Stimulated activated CD4-positive, alpha-beta T cell treated with anti-CD3 and anti-CD28 coated beads, Interleukin-2, amount 100 ng/mL, for 48 hours (primary cell): ENCODE measurements at regions not wholly inside any gene's neighbourhood (a gene's known extent, or its start where the extent isn't known, plus 50 kb on each side); places are given as distances from the start of the nearest gene placed in this dataset.
"Not testable (repeated sequence)": the region's sequence is repeated elsewhere in the genome, so short reads cannot be mapped to it uniquely, and the experiment has no call there.

ENCODE experiments used
- DNase-seq, 2 donors: peaks; one replicate each; pipeline ENCODE4 v3.0.0-alpha.2; 2020

GRCh38 chr2:58357521-58357920 is 116.4 kb upstream of the FANCL start:
- no peak for DNase-seq

DNA sequence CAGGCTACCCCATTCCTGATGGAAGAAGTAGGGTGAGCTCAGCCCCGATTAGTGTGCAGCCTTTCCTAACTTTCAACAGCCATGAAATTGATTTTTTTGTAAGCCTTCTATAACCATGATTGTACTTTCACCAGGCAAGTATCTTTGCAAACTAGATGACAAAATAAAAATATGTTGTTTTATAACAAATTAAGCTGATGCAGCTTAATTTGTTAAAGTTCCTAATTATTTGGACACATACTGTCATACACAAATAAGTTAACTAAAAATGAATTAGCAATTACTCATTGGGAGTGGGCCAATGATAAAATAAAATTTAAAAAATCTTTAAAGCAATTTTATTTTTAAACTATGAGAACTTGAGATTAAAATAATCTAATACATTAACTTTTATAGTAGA is 113.1 kb upstream of the FANCL start:
- no peak for DNase-seq

DNA sequence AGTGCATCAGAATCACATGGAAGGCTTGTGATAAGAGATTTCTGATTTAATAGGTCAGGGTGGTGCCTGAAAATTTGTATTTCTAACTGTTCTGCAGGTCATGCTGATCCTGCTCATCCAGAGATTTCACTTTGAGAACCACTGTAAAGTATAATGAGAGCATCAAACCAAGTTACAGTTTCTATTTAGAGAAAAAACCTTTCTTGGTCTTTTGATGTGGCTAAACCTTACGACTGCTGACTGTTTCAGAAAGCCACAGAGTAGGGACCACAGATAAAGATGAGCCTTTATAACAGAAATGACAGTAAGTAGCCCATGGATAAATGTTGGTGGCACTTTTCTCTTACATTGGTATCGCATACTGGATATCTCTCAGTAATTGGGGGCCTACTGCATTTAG is 109.4 kb upstream of the FANCL start:
- DNase-seq = no peak

DNA sequence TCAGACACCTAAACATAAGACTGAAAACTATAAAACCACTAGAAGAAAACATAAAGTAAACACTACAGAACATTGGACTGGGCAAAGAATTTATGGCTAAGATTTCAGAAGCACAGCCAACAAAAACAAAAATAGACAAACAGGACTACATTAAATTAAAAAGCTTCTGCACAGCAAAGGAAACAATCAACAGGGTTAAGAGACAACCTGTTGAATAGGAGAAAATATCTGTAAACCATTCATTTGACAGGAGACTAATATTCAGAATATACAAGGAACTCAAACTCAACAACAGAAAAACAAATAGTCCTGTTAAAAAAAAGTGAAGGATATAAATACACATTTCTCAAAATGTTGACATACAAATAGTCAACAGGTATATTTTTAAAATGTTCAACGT is 106.7 kb upstream of the FANCL start:
- DNase-seq = no peak

DNA sequence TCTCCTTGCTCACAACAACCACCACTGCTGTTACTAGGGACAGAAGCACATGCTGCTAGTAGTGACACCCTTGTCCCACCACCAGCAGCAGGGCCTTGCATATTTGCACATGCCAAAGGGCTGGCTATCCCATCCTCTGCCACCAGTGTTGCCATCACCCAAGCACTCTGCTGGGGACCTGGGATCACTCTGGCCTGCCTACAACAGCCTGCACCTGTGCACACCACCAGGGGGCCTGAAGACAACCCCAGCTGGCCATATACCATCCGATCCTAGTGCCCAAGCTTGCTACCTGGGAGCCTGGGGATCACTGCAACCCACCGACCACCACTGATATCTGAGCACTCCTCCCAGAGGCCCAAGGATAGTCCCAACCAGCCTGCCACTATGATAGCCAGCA is 99.9 kb upstream of the FANCL start:
- DNase-seq = no peak

GRCh38 chr2:58339548-58340243 is 98.6 kb upstream of the FANCL start:
- DNase-seq = no peak

GRCh38 chr2:58336416-58336815 is 95.3 kb upstream of the FANCL start:
- no peak for DNase-seq

- DNase-seq = no peak
Observed at GRCh38 chr2:58334414-58334813, 93.3 kb upstream of the FANCL start.

GRCh38 chr2:58325296-58325895 is 84.3 kb upstream of the FANCL start:
- not testable (repeated sequence) for DNase-seq

DNA sequence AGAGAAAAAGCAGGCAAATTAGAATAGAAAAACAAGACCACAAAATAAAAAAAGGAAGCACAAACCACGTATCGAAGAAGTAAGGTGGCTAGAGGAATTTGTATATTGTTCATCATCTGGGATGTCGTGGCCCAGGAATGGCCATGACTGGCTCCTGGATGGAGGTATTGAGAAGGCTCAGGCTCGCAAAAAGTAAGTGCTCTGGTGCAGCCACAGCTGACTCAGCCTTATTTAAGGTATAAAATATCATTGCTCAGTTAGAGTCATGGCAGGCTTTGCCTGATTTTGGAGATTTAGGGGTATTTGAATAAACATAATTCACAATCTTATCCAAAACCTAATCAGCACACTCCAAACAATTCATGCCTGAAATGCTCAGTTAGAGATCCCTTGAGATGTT is 78.4 kb upstream of the FANCL start:
- DNase-seq = no peak

GRCh38 chr2:58318949-58319348 is 77.8 kb upstream of the FANCL start:
- not testable (repeated sequence) for DNase-seq

- DNase-seq = no peak
Observed at GRCh38 chr2:58313926-58314325, 72.8 kb upstream of the FANCL start.

- no peak for DNase-seq
Observed at GRCh38 chr2:58308435-58308834, 67.3 kb upstream of the FANCL start.

DNA sequence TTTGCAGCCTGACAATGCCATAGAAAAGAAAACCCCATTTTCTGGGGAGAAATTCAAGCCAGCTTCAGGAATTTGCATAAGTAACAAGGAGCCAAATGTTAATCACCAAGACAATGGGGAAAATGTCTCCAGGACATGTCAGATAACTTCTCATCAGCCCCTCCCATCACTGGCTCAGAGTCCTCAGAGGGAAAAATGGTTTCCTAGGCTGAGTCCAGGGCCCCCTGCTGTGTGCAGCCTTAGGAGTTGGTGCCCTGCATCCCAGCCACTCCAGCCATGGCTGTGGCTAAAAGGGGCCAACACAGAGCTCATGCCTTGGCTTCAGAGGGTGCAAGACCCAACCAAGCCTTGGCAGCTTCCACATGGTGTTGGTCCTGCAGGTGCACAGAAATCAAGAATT is 63.7 kb upstream of the FANCL start:
- DNase-seq = no peak

- no peak for DNase-seq
Observed at GRCh38 chr2:58299123-58299522, 58.0 kb upstream of the FANCL start.

DNA sequence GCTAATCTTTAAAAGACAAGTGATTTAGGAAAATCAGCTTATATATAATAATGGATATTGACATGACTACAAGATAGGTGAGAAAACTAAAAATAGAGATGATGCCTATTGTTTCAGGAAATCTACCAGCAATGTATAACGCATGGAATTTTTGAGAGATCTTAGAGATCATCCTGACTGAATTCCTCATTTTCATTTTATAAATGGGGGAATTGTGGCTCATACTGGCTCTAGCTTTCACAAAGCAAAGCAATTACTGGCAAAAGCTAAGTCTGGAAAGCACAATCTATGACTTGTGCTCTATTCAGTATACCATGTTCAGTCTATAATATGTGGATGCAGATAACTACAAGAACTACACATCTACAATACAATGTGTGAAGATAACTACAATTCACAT is 51.9 kb upstream of the FANCL start:
- no peak for DNase-seq

DNA sequence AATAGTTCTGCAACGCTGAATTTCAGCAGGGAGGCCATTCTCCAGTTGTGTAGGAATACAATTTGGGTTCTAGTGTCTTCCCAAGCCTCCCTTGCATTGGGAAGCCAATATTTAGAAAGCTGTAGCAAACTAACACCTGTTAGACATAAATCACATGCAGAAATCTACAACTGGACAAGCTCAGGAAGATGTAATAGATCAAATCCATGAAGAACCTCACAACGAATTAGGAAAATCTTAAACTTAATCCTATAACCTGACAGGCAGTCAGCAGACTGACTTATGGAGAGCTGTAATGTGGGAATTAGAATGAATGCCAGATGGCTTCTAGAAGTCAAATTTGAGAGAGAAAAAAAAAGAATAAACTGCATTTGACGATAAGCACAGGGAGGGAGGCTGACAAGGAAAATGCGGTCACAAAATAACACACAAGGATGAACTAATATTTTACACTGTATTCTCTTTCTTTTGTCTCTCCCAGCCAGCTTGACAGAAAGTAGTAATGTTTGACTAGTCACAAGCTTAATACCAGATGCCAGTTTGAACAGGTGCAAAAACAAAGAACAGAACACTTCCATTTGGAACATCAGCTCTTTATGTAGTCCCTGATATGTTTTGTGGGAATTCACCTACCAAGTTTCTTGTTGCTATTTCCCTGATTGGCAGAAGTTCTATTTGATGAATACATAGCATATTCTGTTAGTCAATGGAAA is 50.8 kb upstream of the FANCL start:
- no peak for DNase-seq
